ENCODE measurements at regions not wholly inside any gene's neighbourhood (a gene's known extent, or its start where the extent isn't known, plus 50 kb on each side); places are given as distances from the start of the nearest gene placed in this dataset.
A peak's percentile ranks its signal among the peaks of the same experiment; 100 is the strongest.

- peak in 4 of 6 experiments; percentile 22 to 46 (median 38) for TF ChIP-seq CTCF (IDR thresholded peaks at IDR 0.05)
- TF ChIP-seq POLR2A (IDR thresholded peaks at IDR 0.05): no peak
Measured at GRCh38 chr6:22737331-22737730, 168.0 kb downstream of the HDGFL1 start.

All from thyroid gland (tissue), 4 donors.